Ovary (tissue), 7 donors: ENCODE measurements at regions not wholly inside any gene's neighbourhood (a gene's known extent, or its start where the extent isn't known, plus 50 kb on each side); places are given as distances from the start of the nearest gene placed in this dataset.

Experiments
- DNase-seq, 5 donors: peaks; one replicate each; pipeline ENCODE4 v3.0.0-alpha.2; 2019 to 2020
- H3K27ac ChIP-seq, 2 donors: fragments of 200-600 bp; one replicate each; pipeline versions ENCODE4 v1.5.1 to v1.8.0; 2019 to 2022
- H3K27me3 ChIP-seq: fragments of 200-600 bp; one replicate; pipeline ENCODE4 v1.8.0; 2022
- H3K36me3 ChIP-seq: fragments of 200-600 bp; sonication (generic); one replicate; pipeline ENCODE4 v1.5.1; 2019
- H3K4me1 ChIP-seq: one replicate; pipeline ENCODE4 v1.8.1; 2013; ENCODE audit warnings: mild to moderate bottlenecking, moderate library complexity; ENCODE audit not compliant: insufficient read depth
- H3K4me3 ChIP-seq: fragments of 200-600 bp; sonication (generic); one replicate; pipeline ENCODE4 v1.5.1; 2017
- H3K9me3 ChIP-seq, 2 donors: fragments of 200-600 bp in 1 of 2; sonication (generic) in 1 of 2; one replicate each; pipeline versions ENCODE4 v1.5.1 to v1.8.1; 2013 to 2019; ENCODE audit warnings: mild to moderate bottlenecking in 1 of 2, moderate library complexity in 1 of 2
- CTCF ChIP-seq, 3 donors: fragments of 450-650 bp in 2 of 3; fragments of 200-600 bp in 1 of 3; IDR thresholded peaks; one replicate each; pipeline versions ENCODE4 v1.5.1 to v1.8.0; 2016 to 2022; ENCODE audit warnings: antibody characterized with exemption in 3 of 3, mild to moderate bottlenecking in 1 of 3
- EP300 ChIP-seq: sonication (generic); formaldehyde crosslinking; IDR thresholded peaks from one replicate; pipeline ENCODE4 v1.6.1; 2017; ENCODE audit warnings: antibody characterized with exemption
- POLR2A ChIP-seq: fragments of 450-650 bp; IDR thresholded peaks from one replicate; pipeline ENCODE4 v1.6.1; 2017; ENCODE audit warnings: antibody characterized with exemption, mild to moderate bottlenecking, moderate library complexity
- WGBS, 3 donors: extraction: QIAGEN DNeasy Blood & Tissue Kit in 1 of 3; methylation state at CpG; one replicate each; pipeline versions ENCODE4 v1.1.5 to v1.1.7; 2013 to 2017; 5-methylcytosine and 5-hydroxymethylcytosine counted together
- intact Hi-C, 4 donors: fragments of 100-400 bp; cut with DNase I; formaldehyde crosslinking; loops; one replicate each; pipeline versions ENCODE4 v1.11.0 to v1.15.1; 2022 to 2023
- donor health status: DM: no; HTN: no; CAD: no; lungs with moderate emphysema.
- donor health status: DM: no; HTN: no; CAD: no.
- donor health status: Bipolar disorder and iron deficiency.
- donor health status: DM: no; HTN: no; CAD: no.
- donor health status: DM: yes; HTN: yes; CAD: no.

DNA sequence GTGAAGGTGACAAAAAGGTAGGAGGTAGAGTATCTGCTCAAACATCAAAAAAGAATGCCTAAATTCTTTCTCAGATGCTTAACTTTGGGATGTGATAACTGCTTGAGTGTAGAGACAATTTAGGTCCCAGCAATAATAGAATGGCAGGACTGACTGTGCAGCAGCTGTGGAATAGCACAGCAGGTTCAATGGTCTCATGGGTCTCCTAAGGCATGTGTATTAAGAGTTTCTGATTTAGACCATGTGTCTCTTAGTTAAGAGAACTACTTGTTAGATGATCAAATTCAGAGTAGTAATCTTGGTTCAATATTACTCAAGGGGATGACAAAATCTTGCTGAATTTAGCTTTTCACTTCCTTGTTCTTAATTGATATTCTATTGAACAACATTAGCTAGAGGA is 72.0 kb downstream of the ALX1 start:
- TF ChIP-seq EP300 (no peak), POLR2A (no peak), CTCF (IDR thresholded peaks at IDR 0.05) (no peak)
- DNase-seq: no peak
- Histone ChIP-seq H3K4me3 (no peak overlapping the region), H3K4me1 (no peaks in the 10 kb centered on the region), H3K36me3 (no peaks in the 10 kb centered on the region), H3K27me3 (no peaks in the 10 kb centered on the region), H3K27ac (no peak overlapping the region), H3K9me3 (no peaks in the 10 kb centered on the region)
- intact Hi-C loops: no loop called here

GRCh38 chr12:85356596-85357385 is 76.8 kb downstream of the ALX1 start:
- H3K4me1 ChIP-seq: no peaks in the 10 kb centered on the region
- intact Hi-C loops: no loop called here
- no peaks in the 10 kb centered on the region for H3K9me3 ChIP-seq
- WGBS, 3 donors: 31 to 40% (median 34%) methylated on average over 3 of the region's 3 CpGs
- no peaks in the 10 kb centered on the region for H3K27me3 ChIP-seq
- TF ChIP-seq POLR2A (no peak), EP300 (no peak), CTCF (IDR thresholded peaks at IDR 0.05) (no peak)
- no peak overlapping the region for H3K27ac ChIP-seq
- no peak for DNase-seq
- no peaks in the 10 kb centered on the region for H3K36me3 ChIP-seq
- no peak overlapping the region for H3K4me3 ChIP-seq

DNA sequence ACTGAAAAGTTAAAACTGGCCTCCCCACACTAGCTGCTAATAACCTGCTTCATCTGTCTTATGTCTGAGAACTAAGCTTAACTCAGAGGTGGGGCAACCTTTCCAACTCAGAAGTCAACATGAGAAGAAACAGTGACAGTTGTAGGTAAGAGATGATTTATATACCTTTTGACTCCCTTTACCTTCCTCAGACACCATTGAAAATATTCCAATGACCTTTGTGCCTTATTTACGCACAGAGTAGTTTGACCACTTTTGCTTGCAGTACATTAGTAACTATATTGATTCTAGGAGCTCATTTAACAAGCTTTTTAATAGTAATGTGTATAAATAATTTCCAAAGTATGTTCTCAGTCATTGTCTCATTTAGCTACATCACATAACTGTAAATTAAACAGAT is 77.6 kb downstream of the ALX1 start:
- Histone ChIP-seq H3K9me3 (no peaks in the 10 kb centered on the region), H3K27me3 (no peaks in the 10 kb centered on the region), H3K36me3 (no peaks in the 10 kb centered on the region), H3K4me3 (no peak overlapping the region), H3K27ac (no peak overlapping the region), H3K4me1 (no peaks in the 10 kb centered on the region)
- no peak for TF ChIP-seq EP300
- no peak for TF ChIP-seq CTCF (IDR thresholded peaks at IDR 0.05)
- no peak for TF ChIP-seq POLR2A
- 88 to 92% (median 89%) methylated on average over 1 of the region's 1 CpG for WGBS, 3 donors
- no peak for DNase-seq
- intact Hi-C loops: no loop called here

GRCh38 chr12:85358715-85359114 is 78.7 kb downstream of the ALX1 start:
- Histone ChIP-seq H3K27me3 (no peaks in the 10 kb centered on the region), H3K9me3 (no peaks in the 10 kb centered on the region), H3K27ac (no peak overlapping the region), H3K4me3 (no peak overlapping the region), H3K4me1 (no peaks in the 10 kb centered on the region), H3K36me3 (no peaks in the 10 kb centered on the region)
- TF ChIP-seq POLR2A: no peak
- no peak for TF ChIP-seq CTCF (IDR thresholded peaks at IDR 0.05)
- no peak for TF ChIP-seq EP300
- no peak for DNase-seq
- 33 to 52% (median 48%) methylated on average over 1 of the region's 1 CpG for WGBS, 3 donors
- intact Hi-C loops: no loop called here
